T-helper 2 cell treated with Interferon-gamma antibody and Interleukin-4, amounts not matched to agents 5 μg/mL and 100 μg/mL, for 36 hours (primary cell): ENCODE measurements at regions not wholly inside any gene's neighbourhood (a gene's known extent, or its start where the extent isn't known, plus 50 kb on each side); places are given as distances from the start of the nearest gene placed in this dataset.

Experiments used
- DNase-seq: peaks from one replicate; pipeline ENCODE4 v3.0.0; 2021; ENCODE audit warnings: low spot score
- H3K27ac Mint-ChIP-seq: one replicate; pipeline ENCODE4 v1.8.0; 2021; ENCODE audit warnings: mild to moderate bottlenecking, mixed read lengths
- H3K27me3 Mint-ChIP-seq: one replicate; pipeline ENCODE4 v1.8.0; 2021; ENCODE audit warnings: low read depth, mixed read lengths
- H3K36me3 Mint-ChIP-seq: one replicate; pipeline ENCODE4 v1.8.0; 2021; ENCODE audit warnings: low read depth, mixed read lengths
- H3K4me1 Mint-ChIP-seq: one replicate; pipeline ENCODE4 v1.8.0; 2021; ENCODE audit warnings: low read depth, mixed read lengths
- H3K4me3 Mint-ChIP-seq: one replicate; pipeline ENCODE4 v1.8.0; 2022; ENCODE audit warnings: mild to moderate bottlenecking, moderate library complexity, mixed read lengths
- H3K9me3 Mint-ChIP-seq: one replicate; pipeline ENCODE4 v1.8.0; 2021; ENCODE audit warnings: mixed read lengths

- Mint-ChIP-seq H3K4me3 (no peak overlapping the region), H3K27ac (no peak overlapping the region), H3K9me3 (peaks cover 33% of the 10 kb centered on the region), H3K4me1 (no peaks in the 10 kb centered on the region), H3K27me3 (no peaks in the 10 kb centered on the region), H3K36me3 (no peaks in the 10 kb centered on the region)
- DNase-seq: no peak
Measured at GRCh38 chr4:189267312-189267965, 673.2 kb upstream of the FRG1 start.

GRCh38 chr4:189278597-189279165, 662.0 kb upstream of the FRG1 start:
- Mint-ChIP-seq H3K4me3 (no peak overlapping the region), H3K36me3 (no peaks in the 10 kb centered on the region), H3K9me3 (peaks cover 11% of the 10 kb centered on the region), H3K27ac (no peak overlapping the region), H3K27me3 (no peaks in the 10 kb centered on the region), H3K4me1 (no peaks in the 10 kb centered on the region)
- DNase-seq: no peak

GRCh38 chr4:189279188-189279587, 661.5 kb upstream of the FRG1 start:
- no peaks in the 10 kb centered on the region for H3K27me3 Mint-ChIP-seq
- no peak overlapping the region for H3K4me3 Mint-ChIP-seq
- no peak overlapping the region for H3K27ac Mint-ChIP-seq
- no peak for DNase-seq
- H3K36me3 Mint-ChIP-seq: no peaks in the 10 kb centered on the region
- H3K9me3 Mint-ChIP-seq: peaks cover 11% of the 10 kb centered on the region
- no peaks in the 10 kb centered on the region for H3K4me1 Mint-ChIP-seq

- H3K27ac Mint-ChIP-seq: no peak overlapping the region
- H3K9me3 Mint-ChIP-seq: peaks cover 3% of the 10 kb centered on the region
- no peak for DNase-seq
- H3K27me3 Mint-ChIP-seq: no peaks in the 10 kb centered on the region
- no peak overlapping the region for H3K4me3 Mint-ChIP-seq
- no peaks in the 10 kb centered on the region for H3K4me1 Mint-ChIP-seq
- H3K36me3 Mint-ChIP-seq: no peaks in the 10 kb centered on the region
Measured at GRCh38 chr4:189285377-189285776, 655.3 kb upstream of the FRG1 start.

GRCh38 chr4:189291939-189292338, 648.7 kb upstream of the FRG1 start:
- peaks cover 7% of the 10 kb centered on the region for H3K9me3 Mint-ChIP-seq

GRCh38 chr4:189293459-189293858, 647.2 kb upstream of the FRG1 start:
- H3K9me3 Mint-ChIP-seq: peaks cover 7% of the 10 kb centered on the region
- H3K27ac Mint-ChIP-seq: no peak overlapping the region
- DNase-seq: no peak
- H3K36me3 Mint-ChIP-seq: no peaks in the 10 kb centered on the region
- H3K4me1 Mint-ChIP-seq: no peaks in the 10 kb centered on the region
- H3K27me3 Mint-ChIP-seq: no peaks in the 10 kb centered on the region
- no peak overlapping the region for H3K4me3 Mint-ChIP-seq

More at GRCh38 chr4:189291939-189292338, 648.7 kb upstream of the FRG1 start:
- H3K4me1 Mint-ChIP-seq: no peaks in the 10 kb centered on the region
- no peak overlapping the region for H3K27ac Mint-ChIP-seq
- no peaks in the 10 kb centered on the region for H3K36me3 Mint-ChIP-seq
- no peak overlapping the region for H3K4me3 Mint-ChIP-seq
- H3K27me3 Mint-ChIP-seq: no peaks in the 10 kb centered on the region
- DNase-seq: no peak

GRCh38 chr4:189294574-189294973, 646.1 kb upstream of the FRG1 start:
- Mint-ChIP-seq H3K27ac (no peak overlapping the region), H3K36me3 (no peaks in the 10 kb centered on the region), H3K4me3 (no peak overlapping the region), H3K9me3 (peaks cover 7% of the 10 kb centered on the region), H3K4me1 (no peaks in the 10 kb centered on the region), H3K27me3 (no peaks in the 10 kb centered on the region)
- no peak for DNase-seq

- H3K36me3 Mint-ChIP-seq: no peaks in the 10 kb centered on the region
- no peaks in the 10 kb centered on the region for H3K27me3 Mint-ChIP-seq
- H3K9me3 Mint-ChIP-seq: peaks cover 13% of the 10 kb centered on the region
- no peaks in the 10 kb centered on the region for H3K4me1 Mint-ChIP-seq
- H3K27ac Mint-ChIP-seq: no peak overlapping the region
- DNase-seq: no peak
- no peak overlapping the region for H3K4me3 Mint-ChIP-seq
Measured at GRCh38 chr4:189299706-189300105, 641.0 kb upstream of the FRG1 start.

GRCh38 chr4:189301692-189302091, 639.0 kb upstream of the FRG1 start:
- H3K36me3 Mint-ChIP-seq: no peaks in the 10 kb centered on the region
- H3K27me3 Mint-ChIP-seq: no peaks in the 10 kb centered on the region
- no peak overlapping the region for H3K4me3 Mint-ChIP-seq
- peaks cover 13% of the 10 kb centered on the region for H3K9me3 Mint-ChIP-seq
- no peaks in the 10 kb centered on the region for H3K4me1 Mint-ChIP-seq
- no peak for DNase-seq
- no peak overlapping the region for H3K27ac Mint-ChIP-seq

GRCh38 chr4:189302719-189303118, 638.0 kb upstream of the FRG1 start:
- no peak overlapping the region for H3K27ac Mint-ChIP-seq
- peaks cover 13% of the 10 kb centered on the region for H3K9me3 Mint-ChIP-seq
- H3K4me1 Mint-ChIP-seq: no peaks in the 10 kb centered on the region
- no peaks in the 10 kb centered on the region for H3K27me3 Mint-ChIP-seq
- DNase-seq: no peak
- H3K36me3 Mint-ChIP-seq: no peaks in the 10 kb centered on the region
- no peak overlapping the region for H3K4me3 Mint-ChIP-seq

GRCh38 chr4:189304167-189304566, 636.5 kb upstream of the FRG1 start:
- Mint-ChIP-seq H3K4me1 (no peaks in the 10 kb centered on the region), H3K36me3 (no peaks in the 10 kb centered on the region), H3K27me3 (no peaks in the 10 kb centered on the region), H3K9me3 (peaks cover 13% of the 10 kb centered on the region), H3K27ac (no peak overlapping the region), H3K4me3 (no peak overlapping the region)
- no peak for DNase-seq

GRCh38 chr4:189304809-189305208, 635.9 kb upstream of the FRG1 start:
- Mint-ChIP-seq H3K9me3 (peaks cover 11% of the 10 kb centered on the region), H3K27ac (no peak overlapping the region), H3K4me3 (no peak overlapping the region), H3K4me1 (no peaks in the 10 kb centered on the region), H3K36me3 (no peaks in the 10 kb centered on the region), H3K27me3 (no peaks in the 10 kb centered on the region)
- DNase-seq: no peak

GRCh38 chr4:189305500-189305899, 635.2 kb upstream of the FRG1 start:
- no peaks in the 10 kb centered on the region for H3K4me1 Mint-ChIP-seq
- no peak overlapping the region for H3K4me3 Mint-ChIP-seq
- no peaks in the 10 kb centered on the region for H3K36me3 Mint-ChIP-seq
- peaks cover 8% of the 10 kb centered on the region for H3K9me3 Mint-ChIP-seq
- H3K27me3 Mint-ChIP-seq: no peaks in the 10 kb centered on the region
- DNase-seq: no peak
- H3K27ac Mint-ChIP-seq: no peak overlapping the region

GRCh38 chr4:189311251-189311650, 629.4 kb upstream of the FRG1 start:
- Mint-ChIP-seq H3K27me3 (no peaks in the 10 kb centered on the region), H3K4me1 (no peaks in the 10 kb centered on the region), H3K36me3 (no peaks in the 10 kb centered on the region), H3K27ac (no peak overlapping the region), H3K4me3 (no peak overlapping the region), H3K9me3 (peaks cover 6% of the 10 kb centered on the region)
- DNase-seq: no peak

- H3K27ac Mint-ChIP-seq: no peak overlapping the region
- H3K9me3 Mint-ChIP-seq: peaks cover 6% of the 10 kb centered on the region
- no peaks in the 10 kb centered on the region for H3K4me1 Mint-ChIP-seq
- H3K27me3 Mint-ChIP-seq: no peaks in the 10 kb centered on the region
- H3K36me3 Mint-ChIP-seq: no peaks in the 10 kb centered on the region
- DNase-seq: no peak
- H3K4me3 Mint-ChIP-seq: no peak overlapping the region
Measured at GRCh38 chr4:189313064-189313463, 627.6 kb upstream of the FRG1 start.
